ENCODE measurements at regions not wholly inside any gene's neighbourhood (a gene's known extent, or its start where the extent isn't known, plus 50 kb on each side); places are given as distances from the start of the nearest gene placed in this dataset.

DNA sequence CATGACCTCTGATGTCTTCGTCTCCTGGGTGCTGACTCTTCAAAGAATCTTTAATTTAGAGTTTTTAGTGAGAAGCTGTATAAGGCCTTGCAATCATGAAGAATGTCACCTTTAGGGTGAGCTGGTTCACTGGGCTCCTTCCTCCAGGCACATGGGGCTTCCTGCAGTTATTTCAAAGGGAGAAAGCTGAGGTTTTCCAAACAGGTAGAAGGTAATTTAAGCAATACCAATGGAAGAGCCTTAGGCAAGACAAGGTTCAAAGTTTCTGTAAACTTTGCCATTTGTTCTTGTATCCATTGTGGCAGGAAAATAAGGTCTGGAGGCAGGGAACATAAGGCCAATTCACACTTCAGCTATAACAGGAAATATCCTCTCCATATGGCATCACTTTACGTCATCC lies 88.0 kb upstream of the EIF5 start:
- TF ChIP-seq CTCF (IDR thresholded peaks at IDR 0.05; ENCODE audit: unreplicated experiment) = no peak
- Mint-ChIP-seq H3K9me3 (ENCODE audit: low read depth) (peaks cover 12% of the 10 kb centered on the region), H3K36me3 (ENCODE audit: insufficient read depth) (peaks cover 7% of the 10 kb centered on the region), H3K4me1 (ENCODE audit: low read depth) (peaks cover 15% of the 10 kb centered on the region), H3K4me3 (ENCODE audit: low read depth) (no peak overlapping the region), H3K27ac (no peak overlapping the region), H3K27me3 (no peaks in the 10 kb centered on the region)
- no peak for DNase-seq (ENCODE audit: low spot score, unreplicated experiment)

DNA sequence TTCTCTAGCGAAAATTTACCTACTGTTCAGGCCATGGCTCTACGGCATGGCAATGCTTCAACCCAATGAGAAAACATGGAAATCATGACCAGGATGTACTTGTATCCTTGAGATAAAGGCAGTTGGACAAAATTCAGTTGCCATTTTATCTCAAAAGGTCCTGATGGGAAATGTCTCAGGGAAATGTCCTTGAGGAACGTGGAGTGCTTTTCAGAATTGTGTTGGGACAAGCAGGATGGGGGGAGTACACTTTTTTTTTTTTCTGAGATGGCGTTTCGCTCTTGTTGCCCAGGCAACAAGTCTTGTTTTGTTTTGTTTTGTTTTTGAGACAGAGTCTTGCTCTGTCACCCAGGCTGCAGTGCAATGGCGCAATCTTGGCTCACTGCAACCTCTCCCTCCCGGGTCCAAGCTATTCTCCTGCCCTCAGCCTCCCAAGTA lies 86.8 kb upstream of the EIF5 start:
- no peak overlapping the region for H3K4me3 Mint-ChIP-seq (ENCODE audit: low read depth)
- H3K27ac Mint-ChIP-seq = no peak overlapping the region
- peaks cover 13% of the 10 kb centered on the region for H3K9me3 Mint-ChIP-seq (ENCODE audit: low read depth)
- no peaks in the 10 kb centered on the region for H3K27me3 Mint-ChIP-seq
- peaks cover 5% of the 10 kb centered on the region for H3K36me3 Mint-ChIP-seq (ENCODE audit: insufficient read depth)
- H3K4me1 Mint-ChIP-seq (ENCODE audit: low read depth) = peaks cover 15% of the 10 kb centered on the region
- DNase-seq (ENCODE audit: low spot score, unreplicated experiment) = no peak
- no peak for TF ChIP-seq CTCF (IDR thresholded peaks at IDR 0.05; ENCODE audit: unreplicated experiment)

DNA sequence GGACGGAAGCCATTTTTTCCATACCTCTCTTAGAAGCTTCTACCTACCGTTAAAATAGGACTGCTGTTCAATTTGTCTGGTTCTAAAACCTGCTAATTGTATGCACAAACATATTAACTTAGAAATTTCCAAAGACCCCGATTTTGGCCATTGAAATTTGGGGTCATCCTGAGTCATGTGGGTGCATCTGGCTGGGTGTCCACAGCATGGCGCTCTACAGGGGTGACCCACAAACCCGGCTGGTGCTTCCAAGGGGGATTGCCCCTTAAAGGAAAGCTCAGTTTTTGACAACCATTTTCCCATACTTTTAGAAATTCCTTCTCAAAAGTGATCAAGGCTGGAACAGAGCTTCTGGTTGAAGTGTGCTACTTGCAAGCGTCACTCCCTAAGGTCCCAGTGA lies 83.9 kb upstream of the EIF5 start:
- H3K36me3 Mint-ChIP-seq (ENCODE audit: insufficient read depth) = peaks cover 2% of the 10 kb centered on the region
- H3K4me1 Mint-ChIP-seq (ENCODE audit: low read depth) = peaks cover 7% of the 10 kb centered on the region
- no peak overlapping the region for H3K27ac Mint-ChIP-seq
- H3K9me3 Mint-ChIP-seq (ENCODE audit: low read depth) = peaks cover 5% of the 10 kb centered on the region
- H3K27me3 Mint-ChIP-seq = no peaks in the 10 kb centered on the region
- DNase-seq (ENCODE audit: low spot score, unreplicated experiment) = no peak
- no peak for TF ChIP-seq CTCF (IDR thresholded peaks at IDR 0.05; ENCODE audit: unreplicated experiment)
- no peak overlapping the region for H3K4me3 Mint-ChIP-seq (ENCODE audit: low read depth)

GRCh38 chr14:103250874-103251273 lies 83.2 kb upstream of the EIF5 start:
- H3K36me3 Mint-ChIP-seq (ENCODE audit: insufficient read depth) = no peaks in the 10 kb centered on the region
- H3K9me3 Mint-ChIP-seq (ENCODE audit: low read depth) = peaks cover 5% of the 10 kb centered on the region
- no peak for DNase-seq (ENCODE audit: low spot score, unreplicated experiment)
- no peak overlapping the region for H3K27ac Mint-ChIP-seq
- peaks cover 3% of the 10 kb centered on the region for H3K4me1 Mint-ChIP-seq (ENCODE audit: low read depth)
- no peak for TF ChIP-seq CTCF (IDR thresholded peaks at IDR 0.05; ENCODE audit: unreplicated experiment)
- H3K4me3 Mint-ChIP-seq (ENCODE audit: low read depth) = no peak overlapping the region
- no peaks in the 10 kb centered on the region for H3K27me3 Mint-ChIP-seq

DNA sequence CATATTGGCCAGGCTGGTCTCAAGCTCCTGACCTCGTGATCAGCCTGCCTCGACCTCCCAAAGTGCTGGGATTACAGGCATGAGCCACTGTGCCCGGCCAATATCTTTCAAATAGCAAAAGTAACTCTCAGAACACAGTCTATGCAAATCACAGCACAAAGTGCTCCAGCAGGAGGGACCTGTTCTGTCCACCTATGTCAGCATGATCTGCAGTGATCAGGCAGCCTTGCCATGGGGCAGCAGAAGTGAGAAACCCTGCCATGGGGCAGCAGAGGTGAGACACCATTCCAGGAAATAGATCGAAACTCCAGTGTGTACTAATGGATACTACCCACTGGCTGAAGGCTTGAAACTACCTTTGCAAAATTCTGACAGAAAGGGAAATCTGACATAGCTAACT lies 78.5 kb upstream of the EIF5 start:
- Mint-ChIP-seq H3K27ac (no peak overlapping the region), H3K4me3 (ENCODE audit: low read depth) (no peak overlapping the region), H3K27me3 (no peaks in the 10 kb centered on the region), H3K4me1 (ENCODE audit: low read depth) (peaks cover 3% of the 10 kb centered on the region), H3K9me3 (ENCODE audit: low read depth) (peaks cover 5% of the 10 kb centered on the region), H3K36me3 (ENCODE audit: insufficient read depth) (no peaks in the 10 kb centered on the region)
- DNase-seq (ENCODE audit: low spot score, unreplicated experiment) = no peak
- no peak for TF ChIP-seq CTCF (IDR thresholded peaks at IDR 0.05; ENCODE audit: unreplicated experiment)
